GM23248 (cell line): ENCODE measurements at regions not wholly inside any gene's neighbourhood (a gene's known extent, or its start where the extent isn't known, plus 50 kb on each side); places are given as distances from the start of the nearest gene placed in this dataset.

Experiments
- EZH2 ChIP-seq: fragments of 200-600 bp; sonication (generic); IDR thresholded peaks from 2 replicates; pipeline ENCODE4 v1.6.1; 2018; ENCODE audit warnings: antibody characterized with exemption, mild to moderate bottlenecking; ENCODE audit not compliant: insufficient read depth, poor library complexity, severe bottlenecking
- EZH2phosphoT487 ChIP-seq: fragments of 200-600 bp; sonication (generic); IDR thresholded peaks from 2 replicates; pipeline ENCODE4 v1.6.1; 2018; ENCODE audit warnings: antibody characterized with exemption, moderate library complexity, mild to moderate bottlenecking, low read depth; ENCODE audit not compliant: insufficient read depth

- TF ChIP-seq EZH2 (no peak), EZH2phosphoT487 (no peak)
These were observed 379.2 kb upstream of the MIR17HG start for GRCh38 chr13:90968166-90968904.
